Body of pancreas (tissue), 4 donors: ENCODE measurements at regions not wholly inside any gene's neighbourhood (a gene's known extent, or its start where the extent isn't known, plus 50 kb on each side); places are given as distances from the start of the nearest gene placed in this dataset.

ENCODE experiments used
- CTCF ChIP-seq, 7 experiments: fragments of 450-650 bp in 4 of 7; fragments of 200-600 bp in 3 of 7; sonication (generic) in 3 of 7; IDR thresholded peaks; one replicate each; pipeline ENCODE4 v1.5.1; 2016 to 2019; ENCODE audit warnings: antibody characterized with exemption in 7 of 7
- POLR2A ChIP-seq, 3 donors: fragments of 450-650 bp; IDR thresholded peaks; one replicate each; pipeline ENCODE4 v1.6.1; 2016; ENCODE audit warnings: antibody characterized with exemption in 3 of 3, mild to moderate bottlenecking in 2 of 3

GRCh38 chr9:89893886-89894285 lies 289.1 kb downstream of the GADD45G start:
- TF ChIP-seq CTCF (IDR thresholded peaks at IDR 0.05), result no peak
- no peak for TF ChIP-seq POLR2A (IDR thresholded peaks at IDR 0.05)
